SU-DHL-6 (cell line): ENCODE measurements at regions not wholly inside any gene's neighbourhood (a gene's known extent, or its start where the extent isn't known, plus 50 kb on each side); places are given as distances from the start of the nearest gene placed in this dataset.

Source experiments
- H2AFZ ChIP-seq: fragments of 200-600 bp; sonication (generic); 2 replicates; pipeline ENCODE4 v1.6.1; 2014; ENCODE audit warnings: low read depth, mild to moderate bottlenecking, moderate library complexity, mixed read lengths, antibody characterized with exemption, low read length; ENCODE audit not compliant: severe bottlenecking
- H3F3A ChIP-seq: fragments of 200-600 bp; shearing (Covaris generic); 2 replicates; pipeline ENCODE4 v1.6.0; 2016; ENCODE audit warnings: antibody characterized with exemption, mild to moderate bottlenecking; ENCODE audit not compliant: insufficient read depth
- H3K27ac ChIP-seq: fragments of 200-600 bp; sonication (generic); 2 replicates; pipeline ENCODE4 v1.5.1; 2016; ENCODE audit warnings: low read depth, mild to moderate bottlenecking, low read length, moderate library complexity, mixed read lengths
- H3K27me3 ChIP-seq: fragments of 200-600 bp; sonication (generic), shearing (Covaris generic); 2 replicates; pipeline ENCODE4 v1.6.0; 2014; ENCODE audit warnings: mild to moderate bottlenecking, low read length
- H3K36me3 ChIP-seq: fragments of 200-600 bp; sonication (generic); 2 replicates; pipeline ENCODE4 v1.6.1; 2014; ENCODE audit warnings: mild to moderate bottlenecking, low read length, mixed read lengths
- H3K4me2 ChIP-seq: fragments of 300-600, 200-600 bp; shearing (Covaris generic), sonication (generic); 2 replicates; pipeline ENCODE4 v1.6.0; 2014; ENCODE audit warnings: low read length, low read depth, mild to moderate bottlenecking; ENCODE audit not compliant: poor library complexity, severe bottlenecking
- H3K4me3 ChIP-seq: fragments of 200-600 bp; sonication (generic); 2 replicates; pipeline ENCODE4 v1.5.1; 2014; ENCODE audit warnings: antibody characterized with exemption, low read length, mild to moderate bottlenecking, mixed read lengths; ENCODE audit not compliant: insufficient read depth, poor library complexity, severe bottlenecking
- H3K79me2 ChIP-seq: fragments of 200-600 bp; sonication (generic); 2 replicates; pipeline ENCODE4 v1.6.1; 2014; ENCODE audit warnings: mild to moderate bottlenecking, low read length, moderate library complexity; ENCODE audit not compliant: insufficient read depth
- H3K9ac ChIP-seq: fragments of 200-600 bp; sonication (generic); 2 replicates; pipeline ENCODE4 v1.7.0; 2014; ENCODE audit warnings: mild to moderate bottlenecking, low read length
- H3K9me2 ChIP-seq: fragments of 200-600 bp; sonication (generic); replicated peaks from 2 replicates; pipeline ENCODE4 v1.6.1; 2014; ENCODE audit warnings: low read length; ENCODE audit not compliant: insufficient read depth
- H3K9me3 ChIP-seq: fragments of 200-600 bp; sonication (generic); 2 replicates; pipeline ENCODE4 v1.6.1; 2014; ENCODE audit warnings: low read length, mixed read lengths; ENCODE audit not compliant: insufficient read depth
- H4K20me1 ChIP-seq: fragments of 200-600 bp; sonication (generic); 2 replicates; pipeline ENCODE4 v1.6.1; 2014; ENCODE audit warnings: low read depth, mild to moderate bottlenecking, antibody characterized with exemption, low read length, moderate library complexity, mixed read lengths
- EZH2phosphoT487 ChIP-seq: fragments of 200-600 bp; sonication (generic), shearing (Covaris generic); conservative IDR thresholded peaks from 2 replicates; pipeline ENCODE4 v1.6.1; 2018; ENCODE audit warnings: mild to moderate bottlenecking, antibody characterized with exemption, low read length, moderate library complexity, mixed read lengths
- TF ChIP-seq, protein P1 (sequence below): fragments of 200-600 bp; sonication (generic); IDR thresholded peaks from one replicate; pipeline ENCODE4 v1.5.1; 2017; ENCODE audit warnings: antibody characterized with exemption, mild to moderate bottlenecking, low read length, moderate library complexity; ENCODE audit not compliant: insufficient read depth, poor library complexity, severe bottlenecking

DNA sequence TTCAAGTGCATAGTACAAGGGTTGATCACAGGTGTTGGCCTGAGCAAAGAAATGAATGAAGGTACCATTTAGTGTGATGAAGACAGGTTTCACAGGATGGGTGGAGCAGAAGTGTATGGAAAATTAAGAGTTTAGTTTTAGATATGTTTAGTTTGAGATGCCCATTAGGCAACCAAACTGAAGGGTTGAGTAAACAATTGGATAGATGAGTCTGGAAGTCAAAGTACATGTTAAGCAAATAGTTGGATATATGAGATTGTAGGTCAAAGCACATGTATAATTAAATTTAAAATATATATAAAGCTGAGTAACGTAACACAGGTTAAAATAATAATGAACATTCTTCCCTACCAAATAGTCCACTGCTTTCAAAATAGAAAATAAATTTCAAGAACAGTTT lies 237.1 kb upstream of the PCSK5 start:
- Histone ChIP-seq H3K4me2 (no peak overlapping the region), H3K9ac (no peak overlapping the region), H3K79me2 (no peaks in the 10 kb centered on the region), H3K27ac (no peak overlapping the region), H4K20me1 (no peaks in the 10 kb centered on the region), H3K27me3 (no peaks in the 10 kb centered on the region), H3K9me2 (no peaks in the 10 kb centered on the region), H3K4me3 (no peak overlapping the region), H3F3A (no peaks in the 10 kb centered on the region), H3K36me3 (no peaks in the 10 kb centered on the region), H2AFZ (no peak overlapping the region), H3K9me3 (no peaks in the 10 kb centered on the region)
- TF ChIP-seq, protein P1, sequence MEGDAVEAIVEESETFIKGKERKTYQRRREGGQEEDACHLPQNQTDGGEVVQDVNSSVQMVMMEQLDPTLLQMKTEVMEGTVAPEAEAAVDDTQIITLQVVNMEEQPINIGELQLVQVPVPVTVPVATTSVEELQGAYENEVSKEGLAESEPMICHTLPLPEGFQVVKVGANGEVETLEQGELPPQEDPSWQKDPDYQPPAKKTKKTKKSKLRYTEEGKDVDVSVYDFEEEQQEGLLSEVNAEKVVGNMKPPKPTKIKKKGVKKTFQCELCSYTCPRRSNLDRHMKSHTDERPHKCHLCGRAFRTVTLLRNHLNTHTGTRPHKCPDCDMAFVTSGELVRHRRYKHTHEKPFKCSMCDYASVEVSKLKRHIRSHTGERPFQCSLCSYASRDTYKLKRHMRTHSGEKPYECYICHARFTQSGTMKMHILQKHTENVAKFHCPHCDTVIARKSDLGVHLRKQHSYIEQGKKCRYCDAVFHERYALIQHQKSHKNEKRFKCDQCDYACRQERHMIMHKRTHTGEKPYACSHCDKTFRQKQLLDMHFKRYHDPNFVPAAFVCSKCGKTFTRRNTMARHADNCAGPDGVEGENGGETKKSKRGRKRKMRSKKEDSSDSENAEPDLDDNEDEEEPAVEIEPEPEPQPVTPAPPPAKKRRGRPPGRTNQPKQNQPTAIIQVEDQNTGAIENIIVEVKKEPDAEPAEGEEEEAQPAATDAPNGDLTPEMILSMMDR = no peak
- TF ChIP-seq EZH2phosphoT487 = no peak

DNA sequence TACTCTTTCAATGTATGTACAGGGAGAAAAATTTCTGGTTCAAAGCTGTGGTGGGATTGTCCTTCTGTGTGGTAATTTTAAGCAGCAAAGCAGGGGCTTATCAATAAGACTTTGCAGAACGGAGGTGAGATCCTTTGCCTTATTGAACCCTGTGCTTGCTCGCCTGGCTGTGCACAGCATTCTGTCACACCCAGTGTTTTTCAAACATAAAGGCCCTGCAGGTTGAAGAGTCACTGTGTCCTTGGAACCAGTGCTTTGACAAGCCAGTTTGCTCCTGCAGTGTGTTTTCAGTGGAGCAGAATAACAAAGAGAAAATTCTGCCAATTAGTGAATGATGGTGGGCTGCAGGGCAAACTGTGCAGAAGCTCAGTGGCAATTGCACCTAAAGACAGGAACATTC lies 236.7 kb upstream of the PCSK5 start:
- Histone ChIP-seq H3K9ac (no peak overlapping the region), H3F3A (no peaks in the 10 kb centered on the region), H3K27me3 (no peaks in the 10 kb centered on the region), H2AFZ (no peak overlapping the region), H3K4me2 (no peak overlapping the region), H3K9me2 (no peaks in the 10 kb centered on the region), H3K79me2 (no peaks in the 10 kb centered on the region), H4K20me1 (no peaks in the 10 kb centered on the region), H3K27ac (no peak overlapping the region), H3K36me3 (no peaks in the 10 kb centered on the region), H3K9me3 (no peaks in the 10 kb centered on the region), H3K4me3 (no peak overlapping the region)
- TF ChIP-seq, protein P1 = no peak
- no peak for TF ChIP-seq EZH2phosphoT487

DNA sequence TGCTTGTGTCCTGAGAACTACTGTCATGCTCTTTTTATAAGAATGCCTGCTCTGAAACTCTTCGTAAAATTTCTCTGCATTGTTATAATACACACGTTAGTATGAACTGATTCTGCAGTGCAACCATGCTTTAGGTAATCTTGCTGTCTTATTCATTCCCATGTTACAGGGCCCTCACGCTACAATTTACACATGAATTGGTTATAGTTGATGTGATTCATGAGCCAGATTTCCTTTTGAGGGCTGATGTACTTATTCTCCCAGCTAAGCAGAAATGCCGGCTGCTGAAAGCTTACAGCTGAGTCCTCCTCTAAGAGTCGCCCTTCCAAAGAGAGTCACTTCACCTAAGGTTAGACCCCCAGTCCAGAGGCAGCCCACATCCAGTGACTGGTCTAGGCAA lies 233.5 kb upstream of the PCSK5 start:
- Histone ChIP-seq H3K9me3 (no peaks in the 10 kb centered on the region), H3K27ac (no peak overlapping the region), H3K4me2 (no peak overlapping the region), H3K4me3 (no peak overlapping the region), H2AFZ (no peak overlapping the region), H3K9me2 (no peaks in the 10 kb centered on the region), H3K36me3 (no peaks in the 10 kb centered on the region), H3F3A (no peaks in the 10 kb centered on the region), H3K27me3 (no peaks in the 10 kb centered on the region), H3K9ac (no peak overlapping the region), H3K79me2 (no peaks in the 10 kb centered on the region), H4K20me1 (no peaks in the 10 kb centered on the region)
- TF ChIP-seq, protein P1 = no peak
- no peak for TF ChIP-seq EZH2phosphoT487
